Stomach (tissue), 8 donors: ENCODE measurements at regions not wholly inside any gene's neighbourhood (a gene's known extent, or its start where the extent isn't known, plus 50 kb on each side); places are given as distances from the start of the nearest gene placed in this dataset.
A peak's percentile ranks its signal among the peaks of the same experiment; 100 is the strongest.

ENCODE experiments used
- DNase-seq, 2 donors: peaks; one replicate each; pipeline versions ENCODE4 v3.0.0 to v3.0.0-alpha.2; 2013 to 2019
- H3K27ac ChIP-seq, 5 donors: fragments of 200-600 bp in 4 of 5; sonication (generic) in 4 of 5; one replicate each; pipeline ENCODE4 v1.5.1; 2013 to 2019; ENCODE audit warnings: mild to moderate bottlenecking in 1 of 5, moderate library complexity in 1 of 5
- H3K27me3 ChIP-seq, 3 donors: fragments of 200-600 bp; sonication (generic); one replicate each; pipeline ENCODE4 v1.5.1; 2017 to 2019; ENCODE audit warnings: mixed run types in 1 of 3
- H3K36me3 ChIP-seq, 4 donors: fragments of 200-600 bp; sonication (generic); 1 replicate in 3 of 4; 2 replicates in 1 of 4; pipeline ENCODE4 v1.5.1; 2016 to 2019
- H3K4me1 ChIP-seq, 4 donors: fragments of 200-600 bp; sonication (generic); one replicate each; pipeline ENCODE4 v1.5.1; 2016 to 2019
- H3K4me3 ChIP-seq, 4 donors: fragments of 200-600 bp; sonication (generic) in 3 of 4; one replicate each; pipeline ENCODE4 v1.5.1; 2016 to 2019; ENCODE audit warnings: mild to moderate bottlenecking in 1 of 4
- H3K9me3 ChIP-seq, 4 donors: fragments of 200-600 bp; sonication (generic); one replicate each; pipeline ENCODE4 v1.5.1; 2016 to 2019
- EP300 ChIP-seq: sonication (generic); formaldehyde crosslinking; IDR thresholded peaks from one replicate; pipeline ENCODE4 v1.6.1; 2017; ENCODE audit warnings: antibody characterized with exemption
- POLR2A ChIP-seq, 4 donors: fragments of 450-650 bp; IDR thresholded peaks; one replicate each; pipeline ENCODE4 v1.6.1; 2016; ENCODE audit warnings: antibody characterized with exemption in 4 of 4, control low read depth in 2 of 4, mild to moderate bottlenecking in 1 of 4, moderate library complexity in 1 of 4
- POLR2AphosphoS5 ChIP-seq, 3 donors: sonication (generic); formaldehyde crosslinking; IDR thresholded peaks; one replicate each; pipeline ENCODE4 v1.6.1; 2016; ENCODE audit warnings: antibody characterized with exemption in 3 of 3
- WGBS, 5 donors: extraction: QIAGEN DNeasy Blood & Tissue Kit in 3 of 5; methylation state at CpG; one replicate each; pipeline versions ENCODE4 v1.1.5 to v1.1.7; 2013 to 2018; 5-methylcytosine and 5-hydroxymethylcytosine counted together
- intact Hi-C: fragments of 100-400 bp; cut with DNase I; formaldehyde crosslinking; loops from one replicate; pipeline ENCODE4 v1.15.1; 2023; ENCODE audit warnings: low total_unique reads
- TF ChIP-seq, protein P1 (sequence below), 7 experiments: fragments of 450-650 bp in 4 of 7; fragments of 200-600 bp in 3 of 7; sonication (generic) in 3 of 7; IDR thresholded peaks; one replicate each; pipeline ENCODE4 v1.5.1; 2016 to 2019; ENCODE audit warnings: antibody characterized with exemption in 7 of 7, control low read depth in 2 of 7, mild to moderate bottlenecking in 1 of 7
- donor health status: healthy with polysubstance abuse.
- donor health status: Bipolar disorder and iron deficiency.
- donor health status: healthy.

GRCh38 chr7:132713893-132714292, 137.6 kb upstream of the PLXNA4 start:
- Histone ChIP-seq H3K27me3 (no peaks in the 10 kb centered on the region), H3K27ac (no peak overlapping the region), H3K4me3 (no peak overlapping the region), H3K4me1 (no peaks in the 10 kb centered on the region), H3K36me3 (no peaks in the 10 kb centered on the region), H3K9me3 (peaks cover 0 to 4% (median 0%) of the 10 kb centered on the region in 4 donors)
- no peak for TF ChIP-seq POLR2A (IDR thresholded peaks at IDR 0.05)
- TF ChIP-seq POLR2AphosphoS5 (IDR thresholded peaks at IDR 0.05): no peak
- no peak for DNase-seq
- intact Hi-C loops: no loop called here
- WGBS, 5 donors: 85 to 93% (median 89%) methylated on average over 3 of the region's 3 CpGs

DNA sequence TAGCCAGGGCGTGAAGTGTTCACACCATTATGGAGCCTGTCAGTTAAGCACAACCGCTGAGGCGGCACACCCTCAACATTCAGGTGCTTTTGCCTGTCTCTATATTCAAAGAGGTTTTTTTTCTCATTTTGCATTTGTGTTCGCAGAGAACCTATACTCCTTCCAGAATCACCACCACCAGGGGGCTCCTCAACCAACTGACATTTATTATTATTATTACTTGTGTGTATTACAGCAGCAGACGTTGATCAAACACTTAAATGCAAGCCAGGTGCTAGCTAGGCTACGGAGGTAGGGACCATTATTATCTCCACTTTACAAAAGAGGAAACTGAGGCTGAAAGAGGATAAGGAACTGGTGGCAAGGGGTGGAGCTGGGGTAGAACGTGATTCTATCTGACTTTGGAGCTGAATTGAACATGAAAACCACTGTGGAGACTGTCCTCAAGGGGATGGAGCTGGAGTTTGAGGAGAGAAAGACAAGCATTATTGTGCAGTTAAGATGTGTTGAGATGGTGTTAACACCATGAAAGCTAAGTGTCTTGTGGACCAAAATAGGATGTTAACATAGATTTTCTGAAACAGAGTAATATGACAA, 133.8 kb upstream of the PLXNA4 start:
- H3K27ac ChIP-seq: no peak overlapping the region
- no peaks in the 10 kb centered on the region for H3K36me3 ChIP-seq
- 53 to 65% (median 57%) methylated on average over 7 of the region's 7 CpGs for WGBS, 5 donors
- H3K27me3 ChIP-seq: no peaks in the 10 kb centered on the region
- H3K4me3 ChIP-seq: no peak overlapping the region
- no peaks in the 10 kb centered on the region for H3K9me3 ChIP-seq
- peak; percentile 32 for DNase-seq
- no peaks in the 10 kb centered on the region for H3K4me1 ChIP-seq
- TF ChIP-seq, protein P1, sequence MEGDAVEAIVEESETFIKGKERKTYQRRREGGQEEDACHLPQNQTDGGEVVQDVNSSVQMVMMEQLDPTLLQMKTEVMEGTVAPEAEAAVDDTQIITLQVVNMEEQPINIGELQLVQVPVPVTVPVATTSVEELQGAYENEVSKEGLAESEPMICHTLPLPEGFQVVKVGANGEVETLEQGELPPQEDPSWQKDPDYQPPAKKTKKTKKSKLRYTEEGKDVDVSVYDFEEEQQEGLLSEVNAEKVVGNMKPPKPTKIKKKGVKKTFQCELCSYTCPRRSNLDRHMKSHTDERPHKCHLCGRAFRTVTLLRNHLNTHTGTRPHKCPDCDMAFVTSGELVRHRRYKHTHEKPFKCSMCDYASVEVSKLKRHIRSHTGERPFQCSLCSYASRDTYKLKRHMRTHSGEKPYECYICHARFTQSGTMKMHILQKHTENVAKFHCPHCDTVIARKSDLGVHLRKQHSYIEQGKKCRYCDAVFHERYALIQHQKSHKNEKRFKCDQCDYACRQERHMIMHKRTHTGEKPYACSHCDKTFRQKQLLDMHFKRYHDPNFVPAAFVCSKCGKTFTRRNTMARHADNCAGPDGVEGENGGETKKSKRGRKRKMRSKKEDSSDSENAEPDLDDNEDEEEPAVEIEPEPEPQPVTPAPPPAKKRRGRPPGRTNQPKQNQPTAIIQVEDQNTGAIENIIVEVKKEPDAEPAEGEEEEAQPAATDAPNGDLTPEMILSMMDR (IDR thresholded peaks at IDR 0.05): peak in 3 of 7 experiments; percentile 20 to 47 (median 37)
- TF ChIP-seq POLR2A (IDR thresholded peaks at IDR 0.05): no peak
- intact Hi-C loops: no loop called here

GRCh38 chr7:132708470-132708869, 132.2 kb upstream of the PLXNA4 start:
- H3K4me3 ChIP-seq: no peak overlapping the region
- TF ChIP-seq EP300 (no peak), POLR2AphosphoS5 (IDR thresholded peaks at IDR 0.05) (no peak), POLR2A (IDR thresholded peaks at IDR 0.05) (no peak)
- TF ChIP-seq, protein P1 (IDR thresholded peaks at IDR 0.05): no peak
- intact Hi-C loops: no loop called here
- no peaks in the 10 kb centered on the region for H3K36me3 ChIP-seq
- no peak overlapping the region for H3K27ac ChIP-seq
- H3K4me1 ChIP-seq: no peaks in the 10 kb centered on the region
- no peaks in the 10 kb centered on the region for H3K9me3 ChIP-seq
- WGBS, 5 donors: 83 to 93% (median 91%) methylated on average over 5 of the region's 5 CpGs
- H3K27me3 ChIP-seq: no peaks in the 10 kb centered on the region
- no peak for DNase-seq

- intact Hi-C loops: no loop called here
- Histone ChIP-seq H3K9me3 (peaks cover 0 to 7% (median 0%) of the 10 kb centered on the region in 4 donors), H3K4me3 (no peak overlapping the region), H3K4me1 (no peaks in the 10 kb centered on the region), H3K27ac (no peak overlapping the region), H3K36me3 (no peaks in the 10 kb centered on the region), H3K27me3 (no peaks in the 10 kb centered on the region)
- no peak for TF ChIP-seq POLR2AphosphoS5 (IDR thresholded peaks at IDR 0.05)
- TF ChIP-seq EP300: no peak
- TF ChIP-seq POLR2A (IDR thresholded peaks at IDR 0.05): no peak
- TF ChIP-seq, protein P1 (IDR thresholded peaks at IDR 0.05): no peak
- DNase-seq: no peak
- WGBS, 5 donors: 49 to 56% (median 52%) methylated on average over 5 of the region's 5 CpGs
Observed at GRCh38 chr7:132705146-132705545, 128.9 kb upstream of the PLXNA4 start.

DNA sequence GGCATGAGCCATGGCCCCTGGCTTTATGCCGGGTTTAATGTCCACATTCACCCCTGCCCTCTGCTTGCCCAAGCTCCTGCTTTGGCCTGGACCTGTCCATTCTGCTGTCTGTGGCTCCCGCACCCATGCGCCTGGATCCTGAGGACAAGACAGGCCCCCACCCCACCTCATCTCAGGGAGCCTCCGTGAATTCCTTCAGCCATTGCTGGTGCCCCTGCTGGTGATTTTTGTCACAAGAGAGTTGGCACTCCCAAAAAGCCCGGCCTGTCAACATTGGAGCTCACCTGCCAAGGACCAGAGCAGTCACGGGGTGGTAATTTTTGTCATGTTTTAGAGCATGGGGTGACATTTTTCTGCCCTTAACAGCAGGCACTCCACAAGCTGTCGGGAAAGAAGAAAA, 127.5 kb upstream of the PLXNA4 start:
- intact Hi-C loops: no loop called here
- DNase-seq: no peak
- Histone ChIP-seq H3K36me3 (no peaks in the 10 kb centered on the region), H3K4me1 (no peaks in the 10 kb centered on the region), H3K27me3 (no peaks in the 10 kb centered on the region), H3K27ac (no peak overlapping the region), H3K9me3 (peaks cover 0 to 7% (median 0%) of the 10 kb centered on the region in 4 donors), H3K4me3 (no peak overlapping the region)
- 81 to 86% (median 83%) methylated on average over 7 of the region's 7 CpGs for whole genome bisulfite sequencing, 5 donors
- TF ChIP-seq, protein P1 (IDR thresholded peaks at IDR 0.05): no peak
- TF ChIP-seq POLR2A (IDR thresholded peaks at IDR 0.05) (no peak), POLR2AphosphoS5 (IDR thresholded peaks at IDR 0.05) (no peak), EP300 (no peak)
